ENCODE measurements at regions not wholly inside any gene's neighbourhood (a gene's known extent, or its start where the extent isn't known, plus 50 kb on each side); places are given as distances from the start of the nearest gene placed in this dataset.

DNA sequence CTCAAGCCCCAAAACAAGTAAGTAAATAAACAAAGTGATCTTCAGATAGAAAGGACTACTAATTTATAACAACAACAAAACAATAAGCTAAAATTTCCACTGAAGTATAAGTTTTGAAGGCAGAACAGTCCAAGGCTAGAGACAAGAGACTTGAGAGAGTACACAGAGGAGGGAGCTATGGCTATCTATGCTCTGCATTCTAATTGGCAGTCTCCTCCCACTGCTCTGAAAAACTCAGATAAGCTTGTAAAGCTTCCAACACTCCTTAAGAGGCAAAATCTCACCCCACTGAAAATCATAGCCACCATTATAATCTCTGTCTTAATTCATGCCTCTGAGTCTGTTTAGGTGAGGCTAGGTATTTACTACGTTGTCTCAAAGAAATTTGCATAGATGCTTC is 714.6 kb upstream of the LRATD1 start:
- no peak for DNase-seq

DNA sequence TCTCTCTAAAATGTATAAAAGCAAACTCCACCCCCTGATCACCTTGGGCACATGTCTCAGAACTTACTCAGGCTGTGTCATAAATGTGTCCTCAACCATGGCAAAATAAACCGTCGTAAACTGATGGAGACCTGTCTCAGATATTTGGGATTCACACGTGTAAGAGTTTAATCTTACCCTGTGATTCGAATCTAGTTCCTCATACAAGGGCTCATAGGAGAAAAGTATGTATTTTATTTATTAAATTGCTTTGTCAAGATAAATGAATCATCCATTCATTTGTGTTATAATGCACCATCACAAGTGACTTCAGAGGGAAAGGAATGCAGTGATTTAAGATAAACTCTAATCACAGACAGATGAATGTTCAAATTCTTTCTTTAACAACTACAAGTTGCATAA is 712.5 kb upstream of the LRATD1 start:
- no peak for DNase-seq

GRCh38 chr2:13921245-13921644 is 711.3 kb upstream of the LRATD1 start:
- no peak for DNase-seq

DNA sequence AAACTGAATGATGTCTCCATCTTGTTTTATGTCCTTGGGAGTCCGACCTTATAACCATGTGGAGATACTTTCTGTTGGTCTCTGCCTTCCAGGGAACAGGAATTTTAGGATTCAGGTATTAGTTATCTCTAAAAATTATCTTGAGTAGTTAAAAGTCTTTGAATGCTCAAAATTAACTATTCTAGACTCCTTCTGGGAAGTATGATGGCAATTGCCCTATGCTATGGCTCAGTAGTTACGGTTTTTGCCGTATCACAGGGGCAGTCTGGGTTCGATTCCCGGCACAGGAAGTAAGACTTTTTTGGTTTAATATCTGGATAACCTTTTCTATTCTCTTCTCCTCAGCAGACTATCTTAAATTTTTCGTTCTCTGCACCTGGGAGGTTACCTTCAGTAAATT is 708.7 kb upstream of the LRATD1 start:
- DNase-seq, result no peak

DNA sequence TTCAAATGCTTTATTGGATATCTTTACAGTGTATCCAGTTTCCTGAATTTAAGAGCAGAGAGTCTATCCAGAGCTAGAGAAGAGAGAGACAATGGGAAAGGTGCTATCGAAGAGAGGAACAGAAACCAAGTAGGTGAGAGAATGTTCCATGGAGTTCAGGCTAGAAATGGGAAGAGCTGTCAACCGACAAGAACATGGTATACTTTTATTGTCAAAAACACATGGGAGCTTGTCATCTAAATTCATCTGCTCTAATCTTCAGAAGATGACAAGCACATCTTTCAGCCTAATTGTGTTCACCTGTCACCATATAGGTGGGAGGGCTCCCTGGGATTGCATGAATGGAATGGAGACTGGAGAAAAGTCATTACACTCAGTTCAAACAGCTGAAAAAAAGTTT is 690.4 kb upstream of the LRATD1 start:
- no peak for DNase-seq

GRCh38 chr2:13950761-13951160 is 681.8 kb upstream of the LRATD1 start:
- DNase-seq, result no peak

- no peak for DNase-seq
These were observed 663.7 kb upstream of the LRATD1 start for GRCh38 chr2:13968811-13969210.

DNA sequence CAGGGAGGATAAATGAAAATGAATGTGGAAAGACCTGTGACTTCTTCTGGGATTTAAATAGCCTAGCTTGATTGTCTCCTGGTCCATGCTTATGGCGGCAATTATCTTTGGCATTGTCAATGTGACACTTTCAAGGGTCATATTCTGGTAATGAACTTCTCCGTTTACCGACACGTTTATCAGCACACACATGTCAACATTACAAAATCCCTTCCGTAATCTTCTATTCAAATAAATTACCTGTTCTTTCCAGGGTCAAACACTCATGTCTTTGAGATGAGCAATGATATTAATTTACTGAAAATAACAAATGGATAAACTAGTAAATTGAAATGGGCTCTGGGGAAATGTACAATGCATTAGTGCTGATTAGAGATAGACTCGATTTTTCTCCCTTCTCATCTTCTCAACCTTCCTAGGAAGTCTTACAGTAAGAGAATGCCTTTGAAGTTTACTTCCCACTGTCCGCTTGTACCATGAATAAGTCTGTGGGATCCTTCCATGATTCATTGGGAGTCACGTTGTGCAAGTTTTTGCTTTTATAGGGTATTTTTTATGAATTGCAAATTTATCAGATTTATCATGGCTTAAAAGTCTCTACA is 646.3 kb upstream of the LRATD1 start:
- DNase-seq, result no peak

- DNase-seq, result no peak
These were observed 636.0 kb upstream of the LRATD1 start for GRCh38 chr2:13996527-13996926.

- no peak for DNase-seq
These were observed 621.3 kb upstream of the LRATD1 start for GRCh38 chr2:14011190-14011589.

DNA sequence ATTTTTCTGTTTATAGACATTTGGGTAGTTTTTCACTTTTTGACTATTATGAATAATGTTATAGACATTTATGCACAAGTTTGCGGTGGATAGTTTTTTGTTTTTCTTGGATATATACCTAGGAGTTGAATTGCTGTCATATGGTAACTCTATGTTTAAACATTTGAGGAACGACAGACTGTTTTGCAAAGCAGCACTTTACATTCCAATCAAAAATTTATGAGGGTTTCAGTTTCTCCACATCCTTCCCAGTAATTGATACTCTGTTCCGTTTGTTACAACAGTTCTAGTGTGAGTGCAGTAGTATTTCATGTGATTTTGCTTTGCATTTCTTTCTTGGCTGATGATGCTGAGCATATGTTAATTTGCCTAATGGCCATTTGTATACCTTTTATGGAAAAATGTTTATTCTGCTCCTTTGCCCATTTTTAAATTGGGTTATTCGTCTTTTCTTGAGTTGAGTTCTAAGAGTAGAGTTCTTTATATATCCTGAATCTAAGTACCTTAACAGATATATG is 617.3 kb upstream of the LRATD1 start:
- no peak for DNase-seq

GRCh38 chr2:14016289-14016955 is 616.1 kb upstream of the LRATD1 start:
- DNase-seq, result no peak

- no peak for DNase-seq
These were observed 613.9 kb upstream of the LRATD1 start for GRCh38 chr2:14018620-14019019.

- DNase-seq, result no peak
These were observed 609.0 kb upstream of the LRATD1 start for GRCh38 chr2:14023558-14023957.

DNA sequence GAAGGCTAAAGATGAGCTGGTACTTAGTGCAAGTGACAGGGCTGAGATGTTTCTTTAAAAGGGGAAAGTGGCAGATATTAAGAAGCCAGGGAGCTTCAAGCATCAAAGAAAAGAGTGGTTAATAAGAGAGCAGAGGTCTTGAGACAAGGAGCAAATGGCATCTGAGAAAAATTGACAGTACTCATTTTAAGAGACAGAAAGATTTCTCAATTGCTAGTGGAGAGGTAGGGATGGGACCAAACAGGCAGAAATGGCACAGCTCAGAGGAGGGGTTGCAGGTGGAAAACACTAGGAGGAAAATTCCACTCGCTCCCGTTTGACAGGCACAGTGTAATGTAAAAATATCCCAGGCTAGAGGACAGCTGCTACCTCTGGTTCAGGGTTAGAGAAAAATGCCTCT is 593.4 kb upstream of the LRATD1 start:
- DNase-seq, result no peak

- no peak for DNase-seq
These were observed 585.0 kb upstream of the LRATD1 start for GRCh38 chr2:14047491-14047890.

- no peak for DNase-seq
These were observed 581.1 kb upstream of the LRATD1 start for GRCh38 chr2:14051401-14051800.

DNA sequence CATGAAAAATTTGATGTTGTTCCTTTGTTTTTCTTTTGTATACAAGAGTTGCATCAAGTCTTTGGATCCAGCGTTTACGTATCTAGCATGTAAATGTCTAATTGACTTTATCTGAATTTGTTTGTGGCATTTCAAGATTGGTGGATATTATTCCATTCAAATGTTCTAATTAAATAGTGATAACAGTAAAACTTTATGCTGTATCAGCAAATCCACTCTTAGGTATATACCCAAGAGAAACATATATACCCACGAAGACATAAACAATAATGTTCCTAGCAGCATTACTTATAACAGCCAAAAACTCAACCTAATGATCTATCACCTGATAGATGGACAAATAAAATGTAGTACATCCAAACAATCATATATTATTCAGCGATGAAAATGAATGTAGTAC is 579.4 kb upstream of the LRATD1 start:
- DNase-seq, result no peak

DNA sequence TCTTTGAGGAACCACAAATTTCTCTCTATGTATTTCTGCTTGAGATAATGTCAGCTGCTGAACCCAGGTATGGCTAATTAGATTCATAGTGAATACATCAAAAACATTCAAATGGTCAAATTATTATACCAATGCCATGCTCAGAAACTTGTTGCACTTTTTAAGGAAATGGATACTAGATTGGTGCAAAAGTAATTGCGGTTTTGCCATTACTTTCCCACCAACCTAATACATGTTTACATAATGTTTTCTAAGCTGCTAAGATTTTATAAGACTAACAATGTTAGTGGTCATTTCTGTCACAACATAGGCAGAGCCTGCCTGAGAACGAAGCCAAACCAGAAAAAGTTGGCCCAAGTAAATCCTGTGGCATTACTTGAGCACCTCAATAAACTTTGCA is 568.2 kb upstream of the LRATD1 start:
- DNase-seq, result no peak

GRCh38 chr2:14072338-14072737 is 560.2 kb upstream of the LRATD1 start:
- DNase-seq, result no peak

DNA sequence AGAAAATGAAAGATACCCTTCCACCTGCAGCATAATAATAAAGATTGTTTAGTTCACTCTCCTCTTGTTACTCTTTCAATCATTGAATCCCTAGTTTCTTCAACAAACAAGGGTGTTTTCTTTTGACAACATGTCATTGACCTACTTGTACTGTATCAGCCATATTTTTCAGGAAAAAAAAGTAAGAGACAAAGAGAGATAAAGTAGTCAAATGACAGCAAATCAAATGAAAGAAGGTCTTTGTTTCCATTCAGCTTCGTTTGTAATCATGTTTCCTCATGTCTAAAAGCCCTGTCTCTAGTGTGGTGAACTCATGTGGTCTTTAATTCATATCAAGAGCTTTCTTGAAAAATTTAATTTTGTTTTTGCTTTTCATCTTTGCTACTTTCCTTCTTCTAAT is 557.8 kb upstream of the LRATD1 start:
- no peak for DNase-seq

GRCh38 chr2:14079576-14079975 is 552.9 kb upstream of the LRATD1 start:
- DNase-seq, result no peak

DNA sequence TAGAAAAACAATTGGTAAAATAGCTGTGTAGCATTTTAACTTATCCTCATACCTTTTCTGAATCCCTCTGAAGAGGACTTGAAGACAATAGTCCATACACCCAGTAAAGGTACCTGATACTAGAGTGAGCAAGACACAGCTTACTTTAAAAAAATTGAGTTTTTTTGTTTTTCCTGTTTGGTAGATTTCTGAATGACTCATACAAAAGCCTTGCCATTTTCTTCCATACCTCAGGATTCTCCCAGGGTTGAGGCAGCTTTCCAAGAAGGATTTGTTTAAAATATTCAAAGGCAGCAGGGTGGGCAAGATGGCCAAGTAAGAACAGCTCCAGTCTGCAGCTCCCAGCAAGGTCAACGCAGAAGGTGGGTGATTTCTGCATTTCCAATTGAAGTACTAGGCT is 551.0 kb upstream of the LRATD1 start:
- DNase-seq, result no peak

- DNase-seq, result no peak
These were observed 549.9 kb upstream of the LRATD1 start for GRCh38 chr2:14082640-14083039.

GRCh38 chr2:14094592-14094991 is 537.9 kb upstream of the LRATD1 start:
- DNase-seq, result no peak

Data from fibroblast of skin of abdomen (primary cell).